ENCODE measurements at regions not wholly inside any gene's neighbourhood (a gene's known extent, or its start where the extent isn't known, plus 50 kb on each side); places are given as distances from the start of the nearest gene placed in this dataset.

GRCh38 chr16:26648851-26649250 lies 417.9 kb upstream of the C16orf82 start:
- Histone ChIP-seq H3K9ac (ENCODE audit: low read depth in 2 of 2, low read length in 2 of 2) (no peak overlapping the region), H3K4me1 (no peaks in the 10 kb centered on the region), H3K9me3 (no peaks in the 10 kb centered on the region), H3K27me3 (no peaks in the 10 kb centered on the region), H3K27ac (no peak overlapping the region), H3K4me3 (no peak overlapping the region), H3K36me3 (no peaks in the 10 kb centered on the region)
- TF ChIP-seq CTCF (IDR thresholded peaks at IDR 0.05), result no peak
- DNase-seq, result no peak
- intact Hi-C loops (cut with DNase I), result no loop called here

- DNase-seq, result no peak
- H3K27me3 ChIP-seq, result no peaks in the 10 kb centered on the region
- no peaks in the 10 kb centered on the region for H3K36me3 ChIP-seq
- H3K4me1 ChIP-seq, result no peaks in the 10 kb centered on the region
- no peak overlapping the region for H3K9ac ChIP-seq (ENCODE audit: low read depth in 2 of 2, low read length in 2 of 2)
- TF ChIP-seq CTCF (IDR thresholded peaks at IDR 0.05), result no peak
- no peak overlapping the region for H3K27ac ChIP-seq
- H3K9me3 ChIP-seq, result no peaks in the 10 kb centered on the region
- intact Hi-C loops (cut with DNase I), result no loop called here
- no peak overlapping the region for H3K4me3 ChIP-seq
Observed at GRCh38 chr16:26649381-26650045, 417.2 kb upstream of the C16orf82 start.

- Histone ChIP-seq H3K36me3 (no peaks in the 10 kb centered on the region), H3K9ac (ENCODE audit: low read depth in 2 of 2, low read length in 2 of 2) (no peak overlapping the region), H3K9me3 (no peaks in the 10 kb centered on the region), H3K4me1 (no peaks in the 10 kb centered on the region), H3K27ac (no peak overlapping the region), H3K4me3 (no peak overlapping the region), H3K27me3 (no peaks in the 10 kb centered on the region)
- no peak for TF ChIP-seq CTCF (IDR thresholded peaks at IDR 0.05)
- intact Hi-C loops (cut with DNase I), result no loop called here
- no peak for DNase-seq
Observed at GRCh38 chr16:26651464-26651863, 415.3 kb upstream of the C16orf82 start.

- Histone ChIP-seq H3K4me1 (no peaks in the 10 kb centered on the region), H3K9me3 (no peaks in the 10 kb centered on the region), H3K4me3 (no peak overlapping the region), H3K27ac (no peak overlapping the region), H3K27me3 (no peaks in the 10 kb centered on the region), H3K36me3 (no peaks in the 10 kb centered on the region), H3K9ac (ENCODE audit: low read depth in 2 of 2, low read length in 2 of 2) (no peak overlapping the region)
- TF ChIP-seq CTCF (IDR thresholded peaks at IDR 0.05), result no peak
- DNase-seq, result no peak
- intact Hi-C loops (cut with DNase I), result no loop called here
Observed at GRCh38 chr16:26651884-26652283, 414.8 kb upstream of the C16orf82 start.

GRCh38 chr16:26658486-26658885 lies 408.2 kb upstream of the C16orf82 start:
- Histone ChIP-seq H3K9me3 (no peaks in the 10 kb centered on the region), H3K4me3 (no peak overlapping the region), H3K27me3 (no peaks in the 10 kb centered on the region), H3K9ac (ENCODE audit: low read depth in 2 of 2, low read length in 2 of 2) (no peak overlapping the region), H3K4me1 (no peaks in the 10 kb centered on the region), H3K27ac (no peak overlapping the region), H3K36me3 (no peaks in the 10 kb centered on the region)
- DNase-seq, result no peak
- intact Hi-C loops (cut with DNase I), result no loop called here
- TF ChIP-seq CTCF (IDR thresholded peaks at IDR 0.05), result no peak
